MCF 10A (cell line): ENCODE measurements at regions not wholly inside any gene's neighbourhood (a gene's known extent, or its start where the extent isn't known, plus 50 kb on each side); places are given as distances from the start of the nearest gene placed in this dataset.

Source experiments
- BruUV-seq: library from RNA; stranded (reverse); fragments of 400-500 nt; replicated peaks from 2 replicates; lab custom pipeline; 2021; lab: Mats Ljungman, UMichigan
- CTCF ChIA-PET: fragments of 300-600 bp; sonication (Branson Sonifier 250); formaldehyde crosslinking; extraction: SDS; loops from one replicate; lab custom pipeline; 2021; ENCODE audit warnings: antibody characterized with exemption, inconsistent platforms; lab: Yijun Ruan, JAX
- POLR2A ChIA-PET: fragments of 300-600, 350-650 bp; sonication (Branson Sonifier 250); formaldehyde crosslinking; extraction: SDS; loops from one replicate; lab custom pipeline; 2020; ENCODE audit warnings: antibody characterized with exemption, inconsistent platforms; lab: Yijun Ruan, JAX
- DNase-seq: peaks from one replicate; pipeline ENCODE4 v3.0.0-alpha.2; 2018; ENCODE audit not compliant: unreplicated experiment
- H3K27ac Mint-ChIP-seq: one replicate; pipeline ENCODE4 v1.8.0; 2022; ENCODE audit warnings: mild to moderate bottlenecking, low read depth, mixed read lengths; ENCODE audit not compliant: unreplicated experiment
- H3K27me3 Mint-ChIP-seq: one replicate; pipeline ENCODE4 v1.8.0; 2022; ENCODE audit warnings: mixed read lengths; ENCODE audit not compliant: insufficient read depth, unreplicated experiment
- H3K36me3 Mint-ChIP-seq: one replicate; pipeline ENCODE4 v1.8.0; 2022; ENCODE audit warnings: mild to moderate bottlenecking, moderate library complexity, mixed read lengths; ENCODE audit not compliant: insufficient read depth, unreplicated experiment
- H3K4me1 Mint-ChIP-seq: one replicate; pipeline ENCODE4 v1.8.0; 2022; ENCODE audit warnings: mixed read lengths; ENCODE audit not compliant: insufficient read depth, unreplicated experiment
- H3K4me3 Mint-ChIP-seq: one replicate; pipeline ENCODE4 v1.8.0; 2022; ENCODE audit warnings: mild to moderate bottlenecking, moderate library complexity, mixed read lengths; ENCODE audit not compliant: unreplicated experiment
- H3K9me3 Mint-ChIP-seq: one replicate; pipeline ENCODE4 v1.8.0; 2022; ENCODE audit warnings: mixed read lengths; ENCODE audit not compliant: unreplicated experiment
- CTCF ChIP-seq: fragments of 200-600 bp; IDR thresholded peaks from one replicate; pipeline ENCODE4 v1.8.0; 2022; ENCODE audit warnings: antibody characterized with exemption, mild to moderate bottlenecking; ENCODE audit not compliant: unreplicated experiment
- intact Hi-C: fragments of 100-400 bp; cut with micrococcal nuclease; formaldehyde crosslinking; loops from 2 replicates; pipeline ENCODE4 v1.14.1; 2022

GRCh38 chr5:35458824-35459207 is 158.8 kb upstream of the SPEF2 start:
- H3K4me3 Mint-ChIP-seq = no peak overlapping the region
- ChIA-PET POLR2A (no interaction called here), CTCF (no interaction called here)
- TF ChIP-seq CTCF = no peak
- no peaks in the 10 kb centered on the region for H3K4me1 Mint-ChIP-seq
- H3K27me3 Mint-ChIP-seq = no peaks in the 10 kb centered on the region
- no peak overlapping the region for H3K27ac Mint-ChIP-seq
- peaks cover 7% of the 10 kb centered on the region for H3K9me3 Mint-ChIP-seq
- no peaks in the 10 kb centered on the region for H3K36me3 Mint-ChIP-seq
- intact Hi-C loops = no loop called here
- BruUV-seq = no TSS peak
- peak; percentile 17 for DNase-seq

GRCh38 chr5:35457912-35458823 is 159.5 kb upstream of the SPEF2 start:
- TF ChIP-seq CTCF = no peak
- intact Hi-C loops = no loop called here
- Mint-ChIP-seq H3K9me3 (peaks cover 7% of the 10 kb centered on the region), H3K27ac (no peak overlapping the region), H3K36me3 (no peaks in the 10 kb centered on the region), H3K4me3 (no peak overlapping the region), H3K27me3 (no peaks in the 10 kb centered on the region), H3K4me1 (no peaks in the 10 kb centered on the region)
- no peak for DNase-seq
- ChIA-PET CTCF (no interaction called here), POLR2A (no interaction called here)
- no TSS peak for BruUV-seq

GRCh38 chr5:35456506-35456905 is 161.2 kb upstream of the SPEF2 start:
- ChIA-PET CTCF (interaction anchor here (0.6 kb wide), 1 partner anchor 83 kb away, joined by 3 read pairs; no protein-coding TSS in a partner anchor), POLR2A (no interaction called here)
- H3K27ac Mint-ChIP-seq = no peak overlapping the region
- no peaks in the 10 kb centered on the region for H3K36me3 Mint-ChIP-seq
- no TSS peak for BruUV-seq
- no peaks in the 10 kb centered on the region for H3K27me3 Mint-ChIP-seq
- DNase-seq = no peak
- intact Hi-C loops = no loop called here
- no peak for TF ChIP-seq CTCF
- no peaks in the 10 kb centered on the region for H3K4me1 Mint-ChIP-seq
- H3K4me3 Mint-ChIP-seq = no peak overlapping the region
- peaks cover 7% of the 10 kb centered on the region for H3K9me3 Mint-ChIP-seq

- no peaks in the 10 kb centered on the region for H3K27me3 Mint-ChIP-seq
- H3K4me3 Mint-ChIP-seq = no peak overlapping the region
- H3K4me1 Mint-ChIP-seq = no peaks in the 10 kb centered on the region
- no peak overlapping the region for H3K27ac Mint-ChIP-seq
- peaks cover 17% of the 10 kb centered on the region for H3K9me3 Mint-ChIP-seq
- intact Hi-C loops = no loop called here
- no peaks in the 10 kb centered on the region for H3K36me3 Mint-ChIP-seq
- TF ChIP-seq CTCF = no peak
- ChIA-PET CTCF (no interaction called here), POLR2A (no interaction called here)
- no TSS peak for BruUV-seq
- no peak for DNase-seq
These were observed 163.6 kb upstream of the SPEF2 start for GRCh38 chr5:35454011-35454525.
